ENCODE measurements at regions not wholly inside any gene's neighbourhood (a gene's known extent, or its start where the extent isn't known, plus 50 kb on each side); places are given as distances from the start of the nearest gene placed in this dataset.

DNA sequence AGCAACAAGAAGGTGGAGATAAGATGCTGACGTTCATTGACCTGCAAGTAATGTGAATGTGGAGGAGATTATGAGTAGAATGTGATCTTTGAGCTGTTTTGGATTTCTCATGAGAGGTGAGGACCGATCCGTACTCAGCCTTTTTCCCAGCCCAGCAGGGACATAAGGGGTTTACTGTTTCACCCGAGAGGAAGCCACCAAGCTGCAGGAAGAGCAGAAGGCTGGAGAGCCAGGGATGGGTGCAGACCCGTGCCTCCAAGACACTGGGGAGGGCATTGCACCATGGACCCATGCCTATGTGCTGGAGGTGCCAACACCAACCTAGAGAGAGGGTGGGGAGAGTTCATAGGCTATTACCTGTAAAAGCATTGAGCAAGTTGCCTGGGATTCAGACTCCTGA, 206.0 kb upstream of the DIO3 start:
- no peak for DNase-seq (ENCODE audit: low read depth in 2 of 2)

DNA sequence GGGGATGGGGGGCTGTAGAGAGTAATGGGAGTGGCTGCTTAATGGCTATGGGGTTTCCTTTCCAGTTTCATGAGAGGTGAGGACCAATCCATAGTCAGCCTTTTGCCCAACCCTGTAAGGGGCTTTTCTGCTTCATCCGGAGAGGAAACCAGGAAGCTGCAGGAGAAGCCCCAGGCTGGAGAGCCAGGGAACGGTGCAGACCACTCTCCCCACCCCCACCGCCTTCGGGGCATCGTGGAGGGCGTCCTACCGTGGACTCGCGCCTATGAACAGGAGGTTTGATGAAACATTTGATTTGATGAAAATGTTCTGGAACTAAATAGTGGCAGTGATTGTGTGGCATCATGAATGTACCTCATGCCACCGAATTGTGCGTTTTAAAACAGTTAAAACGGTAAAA, 204.3 kb upstream of the DIO3 start:
- no peak for DNase-seq (ENCODE audit: low read depth in 2 of 2)

DNA sequence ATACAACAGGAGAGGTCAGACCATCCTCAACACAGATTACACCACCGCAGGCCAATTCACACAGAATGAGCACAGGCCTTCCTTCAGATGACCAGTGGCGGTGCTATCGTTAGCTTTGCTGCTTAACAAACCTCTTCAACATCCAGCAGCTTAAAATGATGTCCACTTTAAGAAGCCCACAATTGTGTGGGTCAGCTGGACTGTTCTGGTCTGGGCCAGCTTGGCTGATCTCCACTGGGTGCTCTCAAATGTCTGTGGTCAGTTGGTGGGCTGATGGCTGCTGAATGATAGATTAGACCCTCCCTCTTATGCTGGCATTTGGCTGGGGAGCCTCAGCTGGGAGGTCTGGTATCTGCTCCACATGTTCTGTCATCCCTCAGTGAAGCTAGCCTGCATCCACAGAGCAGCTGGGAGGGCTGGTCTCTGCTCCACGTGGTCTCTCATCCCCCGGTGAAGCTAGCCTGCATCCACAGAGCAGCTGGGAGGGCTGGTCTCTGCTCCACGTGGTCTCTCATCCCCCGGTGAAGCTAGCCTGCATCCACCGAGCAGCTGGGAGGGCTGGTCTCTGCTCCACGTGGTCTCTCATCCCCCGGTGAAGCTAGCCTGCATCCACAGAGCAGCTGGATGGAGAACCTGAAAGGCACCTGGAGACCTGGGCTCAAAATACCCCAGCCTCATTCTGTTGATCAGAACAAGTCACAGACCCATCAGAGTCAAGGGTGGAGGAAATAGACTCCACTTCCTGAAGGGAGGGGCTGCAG, 203.6 kb upstream of the DIO3 start:
- DNase-seq (ENCODE audit: low read depth in 2 of 2), result no peak

DNA sequence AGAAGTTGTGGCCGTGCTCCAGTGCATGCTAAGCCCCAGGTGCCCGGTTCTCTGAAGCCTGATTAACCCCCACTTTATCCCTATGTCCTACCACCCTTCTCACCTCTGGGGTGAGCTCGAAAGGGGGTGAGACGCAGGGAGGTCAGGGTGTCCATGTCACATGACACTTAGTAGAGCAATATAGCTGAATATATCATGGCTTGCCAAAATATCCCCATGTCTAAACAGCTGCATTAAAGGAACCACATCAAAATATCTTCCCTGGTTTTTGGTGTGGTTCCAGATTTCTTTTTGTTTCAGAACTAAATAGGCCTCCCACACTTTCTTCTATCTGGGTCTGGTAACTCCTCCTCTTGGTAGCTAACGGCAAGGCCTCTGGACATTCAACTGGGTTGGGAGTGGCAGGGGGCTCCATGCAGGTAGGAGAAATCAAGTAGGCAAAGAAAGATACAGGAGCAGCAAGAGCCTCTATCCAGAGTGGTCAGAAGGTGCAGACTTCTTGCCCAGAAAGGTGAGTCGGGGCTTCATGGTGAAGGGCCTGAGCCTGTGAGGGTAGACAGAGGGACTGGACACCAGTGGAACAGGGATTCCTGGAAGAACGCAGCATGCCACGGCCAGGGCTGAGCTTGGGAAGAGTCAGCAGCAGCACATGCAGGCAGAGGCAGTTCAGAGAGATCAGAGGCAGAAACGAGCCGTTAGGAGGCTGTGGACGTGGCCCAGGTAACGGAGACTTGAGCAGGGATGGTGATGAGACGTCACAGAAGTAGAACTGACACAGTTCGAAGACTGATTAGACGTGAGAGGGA, 202.8 kb upstream of the DIO3 start:
- no peak for DNase-seq (ENCODE audit: low read depth in 2 of 2)

DNA sequence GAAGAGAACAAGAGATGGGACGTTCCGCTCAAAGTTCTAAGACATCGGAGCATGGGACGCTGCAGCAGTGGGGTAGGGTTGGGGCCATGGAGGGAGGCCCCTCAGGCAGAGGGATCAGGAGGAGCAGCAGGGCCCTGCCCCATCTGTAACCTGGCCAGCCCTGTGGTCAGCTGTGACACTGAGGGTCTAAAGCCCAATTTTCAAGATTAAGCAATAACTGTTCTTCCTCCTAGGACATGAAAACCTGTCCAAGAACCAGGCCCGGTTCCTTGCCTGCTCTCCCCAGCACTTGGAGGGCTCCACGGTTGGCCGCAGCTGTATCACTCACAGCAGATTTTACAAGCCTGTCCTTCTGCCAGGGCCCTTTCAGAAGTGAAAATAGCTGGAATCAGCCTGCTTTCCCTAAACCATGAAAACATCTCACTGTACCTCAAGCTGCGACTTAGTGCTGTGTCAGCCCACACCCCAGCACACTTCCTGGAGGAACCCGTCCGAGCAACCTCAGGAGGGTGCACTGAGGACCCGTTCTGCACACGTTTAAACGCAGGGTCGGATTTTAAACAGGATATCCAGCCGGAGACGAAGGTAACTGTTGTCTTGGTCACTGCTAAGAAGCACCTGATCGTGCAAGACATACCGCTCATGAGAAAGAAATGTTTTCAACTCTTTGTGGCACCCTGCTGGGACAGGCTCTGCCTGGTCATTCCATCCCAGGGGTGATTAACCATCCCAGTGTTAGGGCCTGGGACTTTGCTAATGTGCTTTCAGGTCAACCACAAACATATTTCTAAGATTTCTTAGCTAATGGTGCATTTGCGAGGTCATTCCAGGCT, 201.9 kb upstream of the DIO3 start:
- DNase-seq (ENCODE audit: low read depth in 2 of 2), result no peak

DNA sequence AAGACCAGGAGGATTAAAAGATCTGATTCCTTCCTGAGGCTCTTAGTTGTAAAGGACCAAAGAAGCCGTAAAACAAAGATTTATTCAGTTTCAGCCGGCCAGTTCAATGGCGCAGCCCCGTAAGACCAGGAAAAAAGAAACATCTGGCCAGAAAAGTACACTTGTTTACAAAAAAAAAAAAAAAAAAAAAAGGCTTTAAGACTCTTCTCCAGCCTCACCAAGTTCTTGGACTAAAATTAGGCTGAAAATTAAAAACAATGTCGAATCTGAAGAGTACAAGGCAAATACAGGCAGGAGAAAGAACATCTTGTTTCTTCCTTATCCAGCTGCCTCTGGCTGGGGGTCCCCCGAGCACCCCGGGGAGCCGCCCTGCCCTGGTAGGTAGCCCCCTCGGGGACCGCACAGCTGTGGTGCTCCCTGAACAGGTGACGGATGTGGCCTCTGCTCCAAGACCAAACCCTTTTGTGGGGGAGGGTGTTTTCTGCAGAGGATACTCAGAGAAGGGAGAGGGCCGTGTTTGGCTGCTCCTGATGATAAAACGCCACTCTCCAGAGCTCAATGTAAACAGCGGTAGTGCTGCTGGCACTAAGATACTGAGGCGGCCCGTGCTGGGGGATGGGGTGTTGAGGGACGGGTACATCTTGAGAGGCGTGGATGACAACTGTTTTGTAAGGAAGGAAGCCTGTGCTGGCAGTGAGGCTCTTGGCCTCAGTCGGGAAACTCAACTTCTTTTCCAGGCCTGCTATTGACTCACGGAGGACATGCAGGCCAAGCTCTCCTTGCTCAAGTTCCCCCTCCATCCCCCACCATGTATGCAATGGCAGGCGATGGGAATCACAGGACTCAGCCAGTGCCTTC, 201.0 kb upstream of the DIO3 start:
- DNase-seq (ENCODE audit: low read depth in 2 of 2), result no peak

DNA sequence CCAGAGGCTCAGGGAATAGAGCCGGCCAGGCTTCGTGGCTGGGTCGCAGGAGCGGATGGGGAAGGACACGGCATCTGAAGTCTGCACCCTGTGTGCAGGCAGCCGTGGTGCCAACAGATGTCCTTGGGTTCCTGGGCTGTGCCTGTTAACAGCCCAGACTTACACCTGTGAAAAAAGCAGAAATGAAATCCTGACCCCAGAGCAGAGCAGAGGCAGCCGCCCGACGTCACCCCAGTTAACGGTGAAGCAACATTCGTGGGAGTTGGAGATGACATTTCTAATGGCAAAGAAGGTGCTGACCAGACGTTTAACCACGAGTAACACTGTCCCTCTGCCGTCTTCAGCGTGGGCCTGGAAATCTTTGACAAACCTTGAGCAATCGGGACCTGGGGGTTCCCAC, 200.3 kb upstream of the DIO3 start:
- DNase-seq (ENCODE audit: low read depth in 2 of 2), result no peak

DNA sequence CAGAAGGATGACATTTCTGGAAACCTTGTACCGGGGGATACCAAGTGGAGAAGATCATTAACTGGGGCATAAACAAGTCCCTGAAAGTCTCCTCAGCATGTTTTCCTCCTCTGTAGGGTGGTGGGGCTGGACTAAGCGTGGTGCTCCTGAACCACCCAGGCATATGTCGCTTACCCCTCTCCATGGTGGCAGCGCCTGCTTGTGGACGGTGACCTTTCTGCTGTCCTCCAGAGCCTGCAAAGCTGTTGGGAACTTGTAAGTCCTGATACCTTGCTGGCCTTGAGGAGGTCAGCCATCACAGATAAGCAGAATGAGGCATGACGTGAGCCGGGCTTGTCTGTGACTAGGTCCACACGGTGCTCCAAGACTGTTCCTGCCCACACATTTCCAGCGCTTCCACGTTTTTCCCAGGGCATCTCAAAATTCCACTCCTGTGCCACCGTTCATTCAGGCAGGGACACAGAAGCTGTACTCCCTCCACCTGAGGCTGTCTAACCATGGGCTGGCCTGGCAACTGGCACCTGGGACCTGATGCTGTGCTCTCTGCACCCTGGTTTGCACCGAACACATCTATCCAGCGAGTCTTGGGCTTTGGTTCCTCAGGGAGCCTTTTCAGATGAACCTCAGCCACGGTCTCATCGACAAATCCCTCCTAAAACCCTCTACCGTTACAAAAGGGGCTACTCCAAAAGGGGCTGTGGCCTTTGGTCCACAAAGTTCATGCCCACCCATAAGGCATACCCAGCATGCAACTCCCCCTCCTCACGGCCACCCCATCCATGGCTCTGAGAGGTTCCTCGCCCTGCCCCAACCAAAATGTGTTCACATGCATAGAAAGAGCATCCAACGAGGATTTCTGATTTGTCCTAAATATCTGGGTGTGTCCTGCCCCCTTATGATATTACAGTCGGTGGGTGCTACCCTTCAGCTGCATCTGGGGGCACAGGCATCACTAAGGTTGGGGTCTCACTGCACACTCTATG, 199.6 kb upstream of the DIO3 start:
- DNase-seq (ENCODE audit: low read depth in 2 of 2), result no peak

DNA sequence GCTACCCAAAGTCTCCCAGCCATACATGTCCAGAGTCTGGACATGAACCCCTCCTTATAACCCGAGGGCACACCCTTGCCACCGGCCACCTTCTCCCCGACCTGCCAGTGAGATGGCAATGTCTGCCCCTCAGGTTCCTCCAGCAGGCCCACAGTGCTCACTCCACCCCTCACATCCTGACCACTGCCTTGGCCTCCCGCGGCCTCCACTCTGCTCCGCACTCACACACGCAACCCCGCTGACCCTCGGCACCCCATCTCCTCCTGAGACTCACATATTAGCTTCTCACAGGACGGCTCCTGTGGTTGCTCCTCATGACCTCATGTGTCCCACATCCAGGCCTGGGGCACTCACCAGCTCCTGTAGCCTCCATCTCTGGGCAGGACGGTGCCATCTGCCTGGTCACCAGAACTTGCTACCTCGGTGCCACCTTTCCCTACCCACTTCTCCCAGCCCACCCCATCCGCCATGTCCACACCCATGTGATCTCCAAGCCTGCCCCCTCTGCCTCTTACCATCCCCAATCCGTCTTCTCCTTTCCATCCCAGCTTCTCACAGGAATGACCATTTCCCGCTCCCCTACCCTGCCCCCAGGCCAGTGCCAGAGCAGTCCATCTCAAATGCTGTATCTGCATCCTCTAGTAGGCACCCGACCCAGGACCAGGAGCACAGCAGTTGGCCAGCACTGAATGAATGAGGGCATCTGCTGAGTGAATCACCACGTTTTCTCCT, 198.6 kb upstream of the DIO3 start:
- no peak for DNase-seq (ENCODE audit: low read depth in 2 of 2)

DNA sequence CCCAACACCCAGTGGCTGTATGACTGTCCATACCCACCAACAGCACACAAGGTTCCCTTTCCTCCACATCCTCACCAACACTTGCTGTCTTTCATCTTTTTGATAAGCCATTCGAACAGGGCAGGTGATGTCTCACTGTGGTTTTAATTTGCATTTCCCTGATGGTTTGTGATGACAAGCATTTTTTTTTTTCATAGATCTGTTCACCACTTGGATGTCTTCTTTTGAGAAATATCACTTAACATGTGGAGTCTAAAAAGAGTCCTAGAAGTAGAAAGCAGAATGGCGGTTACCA, 198.1 kb upstream of the DIO3 start:
- no peak for DNase-seq (ENCODE audit: low read depth in 2 of 2)

DNA sequence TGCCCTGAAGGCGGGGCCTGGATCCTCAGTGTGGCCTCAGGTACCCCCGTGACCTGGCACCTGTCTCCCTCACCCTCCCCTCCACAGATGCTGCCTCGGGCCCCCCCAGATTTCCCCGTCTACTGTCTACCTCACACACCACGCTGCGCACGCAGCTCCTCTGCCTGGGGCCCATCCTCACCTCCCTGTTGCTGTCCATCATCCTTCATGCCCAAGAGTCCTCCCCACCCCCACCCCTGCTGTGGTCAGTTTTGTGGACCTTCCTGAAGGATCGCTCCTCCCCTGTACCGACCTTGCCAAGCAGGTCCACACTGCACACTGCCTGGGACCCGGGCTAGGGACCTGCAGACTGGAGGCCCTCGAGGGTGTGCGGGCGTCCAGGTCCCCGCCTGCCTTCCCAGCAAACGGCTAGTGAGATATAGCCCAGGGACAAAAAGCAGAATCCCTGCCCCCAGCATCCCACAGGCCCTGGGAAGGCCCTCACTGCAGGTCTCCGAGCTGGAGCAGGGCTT, 197.4 kb upstream of the DIO3 start:
- no peak for DNase-seq (ENCODE audit: low read depth in 2 of 2)

DNA sequence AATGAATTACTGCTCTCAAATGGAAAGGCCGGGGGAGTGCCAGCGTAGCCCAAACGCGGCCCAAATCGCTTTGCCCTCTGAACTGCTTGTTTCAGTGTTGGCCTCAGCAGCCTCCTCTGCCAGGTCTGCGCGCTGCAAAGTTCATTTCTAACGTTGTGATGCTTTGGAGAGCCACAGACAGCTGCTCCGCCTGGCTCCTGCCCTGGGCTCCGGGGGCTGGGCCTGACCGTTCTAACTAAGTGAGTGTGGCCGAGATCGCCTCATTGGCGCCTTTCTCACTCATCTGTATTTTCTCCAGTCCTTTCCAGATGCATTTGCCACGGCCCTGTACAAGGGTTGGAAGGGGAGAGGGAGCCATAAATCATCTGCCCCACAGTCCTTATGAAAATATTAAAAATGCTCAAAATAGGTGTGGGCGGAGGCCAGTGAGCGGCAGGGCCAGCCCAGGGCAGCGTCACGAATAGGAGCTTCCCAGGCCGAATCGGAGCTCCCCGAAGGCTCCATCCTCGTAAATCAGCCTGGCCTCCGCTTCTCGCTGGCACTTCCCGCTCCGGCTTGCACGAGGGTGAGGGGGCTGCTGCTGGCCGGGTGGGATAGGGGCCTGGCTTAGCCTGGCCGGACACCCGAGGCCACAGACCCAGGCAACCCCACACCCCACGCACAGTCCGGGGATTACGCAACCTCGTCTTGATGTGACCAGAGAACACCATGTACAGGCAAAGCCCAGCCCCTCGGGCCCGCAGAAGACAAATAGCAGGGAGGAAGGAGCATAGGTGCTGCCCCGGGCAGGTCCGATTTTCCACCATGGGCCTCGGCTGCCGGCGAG, 196.6 kb upstream of the DIO3 start:
- DNase-seq (ENCODE audit: low read depth in 2 of 2), result no peak

DNA sequence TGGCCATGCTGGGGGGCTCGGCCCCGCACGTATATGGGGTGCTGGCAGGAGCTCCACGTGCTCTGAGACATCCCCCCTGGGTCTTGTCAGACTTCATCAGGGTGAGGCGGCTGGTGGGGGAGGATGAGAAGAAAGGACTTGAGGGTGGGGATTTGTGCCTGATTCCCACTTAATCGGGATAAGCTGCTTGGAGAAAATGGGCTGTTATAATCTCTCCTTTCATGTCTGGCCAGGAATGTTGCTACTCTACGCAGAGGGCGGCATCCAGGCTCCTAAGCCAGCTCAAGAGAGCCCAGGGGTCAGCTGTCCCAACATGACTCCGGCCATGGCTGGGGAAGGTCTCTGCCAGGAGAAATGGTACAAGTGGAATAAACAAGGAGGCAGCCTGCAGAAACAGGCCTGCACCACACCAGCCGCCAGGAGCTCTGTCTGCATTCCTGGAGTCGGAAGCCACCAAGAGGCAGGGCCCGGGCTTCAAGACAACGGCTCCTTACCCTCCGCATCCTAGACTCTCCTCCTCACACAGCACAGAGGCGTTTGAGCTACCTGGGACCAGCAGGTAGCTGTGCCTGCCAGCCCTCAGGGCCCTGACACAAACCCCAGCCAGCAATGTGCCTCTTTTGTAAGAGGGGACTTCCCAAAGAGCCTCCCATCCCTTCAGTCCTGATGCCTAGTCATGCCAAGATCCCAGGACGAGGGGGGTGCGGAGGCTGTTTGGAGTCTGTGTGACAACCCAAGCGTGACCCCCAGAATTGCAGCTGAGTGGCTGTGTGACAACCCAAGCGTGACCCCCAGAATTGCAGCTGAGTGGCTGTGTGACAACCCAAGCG, 195.8 kb upstream of the DIO3 start:
- no peak for DNase-seq (ENCODE audit: low read depth in 2 of 2)

DNA sequence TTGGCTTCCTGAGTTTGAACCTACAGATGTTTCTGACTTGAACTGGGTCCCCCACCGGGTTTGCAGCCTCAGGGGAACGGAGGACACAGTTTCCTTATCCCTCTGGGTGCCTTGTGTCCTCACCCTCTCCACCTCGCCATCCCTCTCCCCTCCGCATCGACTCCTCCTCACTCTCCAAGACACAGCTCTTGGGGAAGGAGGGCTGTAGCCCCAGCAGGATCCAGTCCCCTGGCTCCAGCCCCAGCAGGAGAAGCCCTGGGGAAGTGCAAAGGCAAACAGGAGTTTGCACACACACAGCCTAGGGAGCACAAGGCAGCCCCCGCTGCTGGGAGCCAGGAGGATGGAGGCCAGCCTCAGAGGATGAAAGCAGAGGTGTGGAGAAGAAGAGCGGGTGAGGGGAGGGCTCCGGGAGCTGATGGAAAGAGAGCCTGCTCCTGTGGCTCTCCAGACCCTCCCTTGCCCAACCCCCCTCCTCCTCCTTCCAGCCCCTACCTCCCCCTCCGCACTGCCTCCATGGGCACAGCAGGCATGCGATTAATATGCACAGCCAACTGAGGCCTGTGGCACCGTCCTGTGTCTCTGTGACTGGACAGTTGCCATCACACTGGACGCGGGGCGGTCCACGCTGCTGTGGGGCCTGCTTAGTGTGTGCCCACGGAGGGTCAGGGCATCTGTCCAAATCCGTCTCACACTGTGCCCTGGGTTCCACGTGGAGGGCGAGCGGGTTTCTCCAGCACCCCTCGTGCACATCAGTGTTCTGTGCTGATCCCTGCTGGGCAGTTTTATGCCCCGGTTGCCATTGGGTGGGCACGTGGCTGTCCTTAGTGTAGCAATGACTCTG, 193.7 kb upstream of the DIO3 start:
- DNase-seq (ENCODE audit: low read depth in 2 of 2), result no peak

DNA sequence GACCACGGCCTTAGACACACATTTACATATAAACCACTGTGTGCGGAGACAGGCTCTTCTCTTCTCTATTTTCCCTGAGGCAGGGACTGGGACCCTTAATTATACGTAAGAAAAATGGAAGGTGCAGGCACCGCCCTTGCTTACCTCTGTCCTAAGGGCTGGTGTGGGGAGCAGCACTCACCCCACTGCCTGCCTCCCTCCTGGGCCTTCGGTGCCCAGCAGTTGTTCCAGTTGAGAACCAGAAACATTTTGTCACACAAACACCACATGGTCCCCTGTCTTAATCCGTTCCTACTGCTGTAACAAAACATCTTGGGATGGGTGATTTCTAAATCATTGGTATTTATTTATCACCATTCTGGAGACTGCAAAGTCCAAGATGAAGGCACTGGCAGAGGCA, 192.7 kb upstream of the DIO3 start:
- DNase-seq (ENCODE audit: low read depth in 2 of 2), result no peak

DNA sequence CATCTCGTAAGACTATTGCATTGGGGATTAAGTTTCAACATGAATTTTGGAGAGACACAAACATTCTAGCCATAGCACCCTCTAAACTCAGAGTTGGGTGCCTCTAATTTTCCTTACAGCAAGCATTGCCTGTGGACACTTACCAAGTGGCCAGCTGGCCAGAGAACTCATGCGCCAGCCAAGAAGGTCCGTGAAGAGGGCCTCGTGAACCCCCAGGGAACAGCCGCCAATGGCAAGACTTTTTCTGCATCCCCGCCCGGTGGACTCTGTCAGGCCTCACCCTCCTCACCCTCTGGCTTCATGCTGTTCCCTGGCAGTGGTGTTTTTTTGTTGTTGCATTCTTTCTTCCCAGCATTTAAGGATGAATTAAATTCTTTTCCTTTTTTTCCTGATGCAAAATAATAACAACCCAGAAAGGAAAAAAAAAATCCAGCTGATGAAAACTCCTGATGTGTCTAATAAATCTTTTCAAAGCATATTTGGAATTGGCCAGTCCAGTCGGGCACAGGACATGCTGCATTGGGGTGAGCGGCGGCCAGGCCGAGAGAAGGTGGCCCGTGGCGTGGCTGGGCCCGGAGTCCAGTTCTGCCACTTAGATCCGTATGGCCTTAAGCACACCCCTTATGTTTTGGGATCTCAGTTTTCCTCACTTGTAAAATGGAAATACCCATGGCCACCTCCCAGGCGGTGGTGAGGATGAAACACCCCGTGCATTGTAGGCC, 191.9 kb upstream of the DIO3 start:
- no peak for DNase-seq (ENCODE audit: low read depth in 2 of 2)

All from stimulated activated CD8-positive, alpha-beta memory T cell treated with anti-CD3 and anti-CD28 coated beads, Interleukin-2, amount 100 ng/mL, for 1 hour (primary cell).